KG1 (cell line): ENCODE measurements at regions not wholly inside any gene's neighbourhood (a gene's known extent, or its start where the extent isn't known, plus 50 kb on each side); places are given as distances from the start of the nearest gene placed in this dataset.
A peak's percentile ranks its signal among the peaks of the same experiment; 100 is the strongest.
"Not testable (repeated sequence)": the region's sequence is repeated elsewhere in the genome, so short reads cannot be mapped to it uniquely, and the experiment has no call there.

Experiments used
- DNase-seq: peaks from one replicate; lab custom pipeline; 2025; lab: John Stamatoyannopoulos, UW

DNA sequence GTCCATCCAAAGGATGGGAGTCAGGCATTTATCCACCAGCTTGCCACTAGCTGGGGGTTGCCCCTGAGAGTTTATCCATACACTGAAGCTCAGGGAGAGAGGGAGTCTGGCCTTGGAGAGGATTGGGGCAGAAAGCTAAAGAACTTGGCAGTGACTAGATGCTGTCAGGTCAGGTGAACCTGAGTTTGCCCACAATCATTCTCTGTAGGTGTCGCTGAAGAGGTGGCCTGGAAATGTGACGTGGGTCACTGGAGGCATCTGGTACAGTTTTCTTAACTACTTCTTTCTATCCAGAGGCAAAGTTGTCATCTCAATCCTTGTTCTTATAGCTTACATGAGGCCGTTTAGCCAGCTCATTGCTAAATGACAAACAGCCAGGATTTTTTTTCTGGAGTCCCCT, 298.0 kb upstream of the CTNNB1 start:
- no peak for DNase-seq

- no peak for DNase-seq
Observed at GRCh38 chr3:40901796-40902195, 297.5 kb upstream of the CTNNB1 start.

GRCh38 chr3:40907907-40908465, 291.3 kb upstream of the CTNNB1 start:
- DNase-seq, result not testable (repeated sequence)

- DNase-seq, result no peak
Observed at GRCh38 chr3:40908612-40909011, 290.7 kb upstream of the CTNNB1 start.

GRCh38 chr3:40911264-40911663, 288.0 kb upstream of the CTNNB1 start:
- no peak for DNase-seq

DNA sequence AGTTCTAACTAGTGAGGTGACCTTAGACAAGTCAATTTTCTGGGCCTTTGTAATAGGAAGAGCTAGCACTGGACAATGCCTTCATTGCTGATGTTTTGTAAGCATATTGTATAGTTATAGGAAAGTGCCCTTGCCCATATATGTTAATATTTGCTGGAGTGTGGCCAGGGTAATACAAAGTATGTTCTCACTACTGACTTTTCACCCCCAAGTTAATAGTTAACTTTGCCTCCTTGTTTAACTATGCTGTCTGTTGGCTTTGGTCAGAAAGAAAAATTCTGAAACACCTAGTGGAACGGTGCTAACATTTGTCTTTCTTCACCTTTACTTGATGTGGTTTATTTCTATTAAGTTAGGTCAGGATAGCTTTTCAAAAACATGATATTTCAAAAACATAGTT, 287.4 kb upstream of the CTNNB1 start:
- DNase-seq, result no peak

GRCh38 chr3:40912461-40912860, 286.8 kb upstream of the CTNNB1 start:
- no peak for DNase-seq

DNA sequence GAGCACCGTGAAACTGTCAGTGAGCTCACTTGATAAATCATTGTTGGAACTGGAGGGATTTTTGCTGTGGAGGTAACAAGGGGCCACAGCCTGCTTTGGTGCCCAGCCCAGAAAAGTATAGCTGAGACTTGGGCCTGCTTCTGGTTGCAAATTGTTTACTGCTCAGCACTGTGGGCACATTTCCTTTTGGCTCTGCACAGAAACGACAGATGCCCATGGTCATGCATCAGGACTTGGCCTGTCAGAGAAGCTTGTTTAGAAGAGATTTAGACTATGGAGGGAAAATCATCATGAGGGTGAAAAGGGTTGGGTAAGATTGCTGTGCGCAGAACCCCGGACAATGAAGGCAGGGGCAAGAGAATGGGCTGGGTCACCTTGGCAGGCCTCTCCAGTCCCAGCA, 286.1 kb upstream of the CTNNB1 start:
- no peak for DNase-seq

DNA sequence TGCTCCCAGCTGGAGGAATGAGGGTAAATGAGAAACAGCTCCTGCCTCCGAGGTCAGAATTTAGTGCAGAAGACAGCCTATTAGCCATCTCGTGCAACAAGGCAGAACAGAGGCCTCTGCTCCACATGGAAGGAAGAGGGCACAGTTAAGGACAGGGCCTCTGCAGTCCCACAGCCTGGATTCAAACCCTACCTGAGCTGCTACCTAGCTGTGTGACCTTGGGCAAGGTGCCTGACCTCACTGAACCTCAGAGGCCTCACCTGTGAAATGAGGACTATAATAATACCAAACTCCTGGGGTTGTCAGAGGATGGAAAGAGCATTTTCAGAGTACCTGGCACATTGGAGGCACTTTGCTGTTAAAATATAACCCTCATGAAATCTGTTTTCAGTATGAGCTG, 285.7 kb upstream of the CTNNB1 start:
- DNase-seq, result no peak

- no peak for DNase-seq
Observed at GRCh38 chr3:40914475-40914874, 284.8 kb upstream of the CTNNB1 start.

GRCh38 chr3:40915346-40915865, 283.9 kb upstream of the CTNNB1 start:
- no peak for DNase-seq

- DNase-seq, result no peak
Observed at GRCh38 chr3:40920041-40920440, 279.3 kb upstream of the CTNNB1 start.

DNA sequence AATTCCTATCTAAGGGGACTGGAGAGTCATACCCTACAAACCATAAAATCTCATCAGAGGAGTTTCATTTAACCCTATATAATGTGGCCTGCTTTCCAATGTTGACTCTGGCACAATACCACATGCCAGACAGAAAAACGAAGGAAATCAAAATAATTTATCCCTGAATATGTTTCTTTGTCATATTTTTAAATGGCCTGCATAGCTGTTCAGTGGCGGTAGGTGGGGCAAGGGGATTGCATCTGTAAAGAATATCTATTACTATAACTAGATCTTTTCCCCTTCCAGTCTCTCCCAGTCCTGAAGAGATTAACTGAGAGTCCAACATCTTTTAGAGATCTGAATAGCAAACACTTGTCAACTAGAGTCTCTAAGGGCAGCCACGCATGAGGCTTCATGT, 278.1 kb upstream of the CTNNB1 start:
- DNase-seq, result no peak

DNA sequence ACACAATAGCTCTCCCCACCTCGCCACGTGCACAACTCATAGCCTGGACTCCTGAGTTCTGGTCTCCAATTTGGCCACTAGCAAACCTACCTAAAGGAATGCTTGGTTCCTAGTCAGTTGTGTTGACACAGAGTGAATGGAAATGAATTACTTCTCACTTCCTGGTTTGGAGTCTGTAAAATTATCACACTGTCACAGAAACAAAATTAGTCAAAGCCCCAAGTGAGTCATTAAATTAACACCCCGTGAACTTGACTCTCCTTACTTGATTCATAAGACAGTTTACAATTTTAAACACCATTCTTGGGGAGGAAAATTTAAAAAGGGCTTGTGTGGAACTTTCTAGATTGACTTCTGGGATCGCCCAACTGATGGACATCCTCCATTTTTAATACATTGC, 276.2 kb upstream of the CTNNB1 start:
- no peak for DNase-seq

- no peak for DNase-seq
Observed at GRCh38 chr3:40923651-40924050, 275.7 kb upstream of the CTNNB1 start.

DNA sequence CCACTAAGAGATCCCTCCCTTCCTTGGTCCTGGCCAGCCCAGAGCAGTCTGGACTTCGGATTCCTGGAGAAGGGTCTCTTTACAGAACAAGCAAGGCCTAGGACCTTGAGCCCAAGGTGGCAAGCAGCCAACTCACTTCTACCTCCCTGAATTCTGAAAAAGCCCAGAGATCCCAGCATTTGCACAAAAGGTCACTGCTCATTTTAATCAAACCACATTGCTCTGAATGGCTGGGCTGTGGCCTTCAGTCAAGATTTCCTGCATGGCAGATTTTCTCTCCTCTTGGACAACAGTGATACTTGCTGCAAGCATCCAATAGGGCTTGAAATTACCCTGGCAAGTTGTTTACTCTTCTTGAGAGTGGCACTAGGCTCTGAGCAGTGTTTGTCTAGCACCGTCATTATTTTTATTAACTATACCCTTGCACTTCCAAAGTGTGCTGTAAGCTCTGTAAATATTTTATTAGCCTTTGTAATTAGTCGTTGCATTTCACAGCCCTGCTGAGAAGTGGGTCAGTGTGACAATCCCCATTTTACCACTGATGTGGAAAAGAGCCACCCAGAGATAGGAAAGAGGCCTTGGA, 274.7 kb upstream of the CTNNB1 start:
- no peak for DNase-seq

GRCh38 chr3:40925231-40925630, 274.1 kb upstream of the CTNNB1 start:
- DNase-seq, result no peak

GRCh38 chr3:40930131-40930538, 269.2 kb upstream of the CTNNB1 start:
- no peak for DNase-seq

DNA sequence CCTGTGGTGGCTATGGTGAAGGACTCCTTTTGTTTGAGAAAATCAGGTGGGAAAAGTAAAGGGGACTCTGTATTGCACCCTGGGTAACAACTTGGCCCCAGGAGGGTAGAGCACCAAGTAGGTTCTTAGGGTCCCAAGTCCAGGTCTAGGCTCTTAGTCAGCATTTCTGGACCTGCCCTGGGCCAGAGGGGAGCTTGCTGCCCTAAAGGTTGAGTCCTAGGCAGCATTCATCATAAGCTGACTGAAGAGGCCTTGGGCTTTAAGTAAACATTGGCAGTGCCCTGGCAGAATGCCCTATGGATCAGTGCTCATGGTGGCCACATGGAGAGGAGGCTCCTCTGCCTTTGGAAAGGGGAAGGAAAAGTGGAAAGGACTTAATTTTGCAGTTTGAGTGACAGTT, 268.5 kb upstream of the CTNNB1 start:
- no peak for DNase-seq

DNA sequence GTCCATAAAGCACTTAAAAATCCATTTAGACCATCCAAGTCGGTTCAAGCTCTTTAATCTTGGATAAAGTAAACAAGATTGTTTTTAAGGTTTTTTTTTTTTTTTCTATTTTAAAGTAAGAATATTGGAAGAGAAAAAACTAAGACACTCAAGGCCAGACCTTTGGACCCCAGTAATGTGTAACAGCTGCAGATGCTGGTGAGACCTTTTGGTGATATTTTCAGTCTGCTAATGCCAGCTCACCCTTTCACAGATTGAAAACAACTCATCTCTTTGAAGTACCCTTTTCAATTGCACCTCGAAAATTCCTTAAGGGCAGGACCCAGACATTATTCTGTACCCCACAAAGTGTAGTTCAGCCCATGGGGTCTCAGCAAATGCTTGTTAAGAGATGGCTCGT, 260.7 kb upstream of the CTNNB1 start:
- no peak for DNase-seq

GRCh38 chr3:40939030-40939740, 260.1 kb upstream of the CTNNB1 start:
- DNase-seq, result no peak

- DNase-seq, result no peak
Observed at GRCh38 chr3:40939741-40940130, 259.6 kb upstream of the CTNNB1 start.

GRCh38 chr3:40940651-40941050, 258.7 kb upstream of the CTNNB1 start:
- DNase-seq, result no peak

GRCh38 chr3:40947022-40947421, 252.3 kb upstream of the CTNNB1 start:
- DNase-seq, result peak; percentile 9
